ENCODE measurements at regions not wholly inside any gene's neighbourhood (a gene's known extent, or its start where the extent isn't known, plus 50 kb on each side); places are given as distances from the start of the nearest gene placed in this dataset.

- DNase-seq, result no peak
- Histone ChIP-seq H3K4me1 (no peaks in the 10 kb centered on the region), H3K36me3 (no peaks in the 10 kb centered on the region), H3K4me3 (no peak overlapping the region), H3K9me3 (no peaks in the 10 kb centered on the region), H3K27ac (no peak overlapping the region), H3K27me3 (no peaks in the 10 kb centered on the region)
- intact Hi-C loops (cut with DNase I; ENCODE audit: low total_unique reads), result no loop called here
- TF ChIP-seq EP300 (IDR thresholded peaks at IDR 0.05) (no peak), POLR2AphosphoS5 (IDR thresholded peaks at IDR 0.05) (no peak), CTCF (IDR thresholded peaks at IDR 0.05) (no peak), POLR2A (IDR thresholded peaks at IDR 0.05) (no peak)
These were observed 123.0 kb upstream of the THUMPD2 start for GRCh38 chr2:39902103-39902502.

GRCh38 chr2:39898934-39899333, 119.9 kb upstream of the THUMPD2 start:
- no peak overlapping the region for H3K27ac ChIP-seq
- 82 to 89% (median 88%) methylated on average over 3 of the region's 3 CpGs for WGBS, 5 donors
- no peak for TF ChIP-seq EP300 (IDR thresholded peaks at IDR 0.05)
- no peak for TF ChIP-seq CTCF (IDR thresholded peaks at IDR 0.05)
- no peak for TF ChIP-seq POLR2AphosphoS5 (IDR thresholded peaks at IDR 0.05)
- H3K27me3 ChIP-seq, result no peaks in the 10 kb centered on the region
- no peaks in the 10 kb centered on the region for H3K4me1 ChIP-seq
- no peaks in the 10 kb centered on the region for H3K36me3 ChIP-seq
- no peaks in the 10 kb centered on the region for H3K9me3 ChIP-seq
- intact Hi-C loops (cut with DNase I; ENCODE audit: low total_unique reads), result no loop called here
- H3K4me3 ChIP-seq, result no peak overlapping the region
- no peak for DNase-seq

- Histone ChIP-seq H3K9me3 (no peaks in the 10 kb centered on the region), H3K27me3 (no peaks in the 10 kb centered on the region), H3K36me3 (no peaks in the 10 kb centered on the region), H3K4me3 (no peak overlapping the region), H3K4me1 (no peaks in the 10 kb centered on the region), H3K27ac (no peak overlapping the region)
- intact Hi-C loops (cut with DNase I; ENCODE audit: low total_unique reads), result no loop called here
- no peak for TF ChIP-seq POLR2A (IDR thresholded peaks at IDR 0.05)
- no peak for TF ChIP-seq CTCF (IDR thresholded peaks at IDR 0.05)
- TF ChIP-seq POLR2AphosphoS5 (IDR thresholded peaks at IDR 0.05), result no peak
- no peak for TF ChIP-seq EP300 (IDR thresholded peaks at IDR 0.05)
- DNase-seq, result no peak
- 79 to 86% (median 83%) methylated on average over 5 of the region's 5 CpGs for WGBS, 5 donors
These were observed 118.2 kb upstream of the THUMPD2 start for GRCh38 chr2:39897273-39897672.

- H3K4me1 ChIP-seq, result no peaks in the 10 kb centered on the region
- no peaks in the 10 kb centered on the region for H3K9me3 ChIP-seq
- H3K27me3 ChIP-seq, result no peaks in the 10 kb centered on the region
- intact Hi-C loops (cut with DNase I; ENCODE audit: low total_unique reads), result no loop called here
- WGBS, 5 donors, result 86 to 93% (median 90%) methylated on average over 8 of the region's 8 CpGs
- TF ChIP-seq EP300 (IDR thresholded peaks at IDR 0.05) (no peak), CTCF (IDR thresholded peaks at IDR 0.05) (no peak), POLR2AphosphoS5 (IDR thresholded peaks at IDR 0.05) (no peak), POLR2A (IDR thresholded peaks at IDR 0.05) (no peak)
- H3K36me3 ChIP-seq, result no peaks in the 10 kb centered on the region
- H3K4me3 ChIP-seq, result no peak overlapping the region
- DNase-seq, result no peak
- H3K27ac ChIP-seq, result no peak overlapping the region
These were observed 115.0 kb upstream of the THUMPD2 start for GRCh38 chr2:39894082-39894481.

GRCh38 chr2:39893616-39894015, 114.6 kb upstream of the THUMPD2 start:
- no peak overlapping the region for H3K4me3 ChIP-seq
- no peak overlapping the region for H3K27ac ChIP-seq
- no peaks in the 10 kb centered on the region for H3K36me3 ChIP-seq
- intact Hi-C loops (cut with DNase I; ENCODE audit: low total_unique reads), result no loop called here
- H3K9me3 ChIP-seq, result no peaks in the 10 kb centered on the region
- no peaks in the 10 kb centered on the region for H3K27me3 ChIP-seq
- no peak for TF ChIP-seq POLR2A (IDR thresholded peaks at IDR 0.05)
- H3K4me1 ChIP-seq, result no peaks in the 10 kb centered on the region
- DNase-seq, result no peak
- WGBS, 5 donors, result 66 to 75% (median 71%) methylated on average over 4 of the region's 4 CpGs

Data from stomach (tissue), 8 donors.